A549 (cell line): ENCODE measurements at regions not wholly inside any gene's neighbourhood (a gene's known extent, or its start where the extent isn't known, plus 50 kb on each side); places are given as distances from the start of the nearest gene placed in this dataset.

Experiments used
- ATAC-seq, 2 experiments: fragments of 200-7000 bp in 1 of 2; fragments of >200 bp in 1 of 2; cut with Nextera tagmentation in 1 of 2; cut with Tn5 transposase in 1 of 2; 3 replicates each; pipeline versions ENCODE4 v1.8.0 to v1.9.1; 2018 to 2020; ENCODE audit warnings: mild to moderate bottlenecking in 1 of 2, moderate library complexity in 1 of 2
- CTCF ChIA-PET: fragments of 300-600 bp; sonication (Branson Sonifier 250); formaldehyde crosslinking; extraction: SDS; loops from one replicate; lab custom pipeline; 2021; ENCODE audit warnings: antibody characterized with exemption, inconsistent platforms; lab: Yijun Ruan, JAX
- POLR2A ChIA-PET: fragments of 350-600 bp; formaldehyde crosslinking; extraction: SDS; loops from one replicate; lab custom pipeline; 2021; ENCODE audit warnings: antibody characterized with exemption, inconsistent platforms; lab: Yijun Ruan, JAX
- DNase-seq, 2 experiments: peaks; one replicate each; pipeline versions ENCODE4 v3.0.0 to v3.0.0-alpha.2; 2011 to 2016; ENCODE audit warnings: low read depth in 1 of 2, low spot score in 1 of 2
- FAIRE-seq: peaks from 2 replicates; lab custom pipeline; 2011; peaks lifted over from hg19 to GRCh38; lab: Jason Lieb, UNC
- H3K27ac ChIP-seq, 2 experiments: fragments of >200 bp; sonication (Bioruptor Twin); formaldehyde crosslinking; 3 replicates each; pipeline ENCODE4 v1.5.1; 2016 to 2017
- H3K4me1 ChIP-seq: fragments of >200 bp; sonication (Bioruptor Twin); formaldehyde crosslinking; 3 replicates; pipeline ENCODE4 v1.6.1; 2016
- H3K4me2 ChIP-seq: fragments of >200 bp; sonication (Bioruptor Twin); formaldehyde crosslinking; 3 replicates; pipeline ENCODE4 v1.6.1; 2016
- H3K4me3 ChIP-seq: fragments of >200 bp; sonication (Bioruptor Twin); formaldehyde crosslinking; 3 replicates; pipeline ENCODE4 v1.5.1; 2016
- H3K9me3 ChIP-seq: fragments of >200 bp; sonication (Bioruptor Twin); formaldehyde crosslinking; 3 replicates; pipeline ENCODE4 v1.6.1; 2016
- CEBPB ChIP-seq, 2 experiments: fragments of >200 bp in 1 of 2; sonication (Bioruptor Twin) in 1 of 2; formaldehyde crosslinking in 1 of 2; IDR thresholded peaks; 2 replicates each; pipeline ENCODE4 v1.6.1; 2012 to 2016
- EHF ChIP-seq: fragments of 250-450 bp; sonication (Bioruptor Pico); IDR thresholded peaks from 2 replicates; pipeline ENCODE4 v1.5.0; 2020; ENCODE audit warnings: mild to moderate bottlenecking
- EP300 ChIP-seq, 2 experiments: fragments of >200 bp; sonication (Bioruptor Twin); formaldehyde crosslinking; IDR thresholded peaks; 2 replicates in 1 of 2; 3 replicates in 1 of 2; pipeline ENCODE4 v1.6.1; 2016 to 2017
- ESRRA ChIP-seq: fragments of 150-350 bp; IDR thresholded peaks from 2 replicates; pipeline ENCODE4 v1.6.1; 2014; ENCODE audit warnings: mild to moderate bottlenecking, low read length, borderline replicate concordance
- FOSL2 ChIP-seq, 2 experiments: fragments of 450-650 bp in 1 of 2; fragments of >200 bp in 1 of 2; sonication (Bioruptor Twin) in 1 of 2; formaldehyde crosslinking; IDR thresholded peaks; 2 replicates each; pipeline versions ENCODE4 v1.5.0 to v1.6.1; 2016 to 2020; ENCODE audit warnings: mild to moderate bottlenecking in 1 of 2, moderate library complexity in 1 of 2
- HDAC2 ChIP-seq: fragments of 200-600 bp; sonication (generic); IDR thresholded peaks from 2 replicates; pipeline ENCODE4 v1.6.1; 2016
- JUNB ChIP-seq: fragments of >200 bp; sonication (Bioruptor Twin); formaldehyde crosslinking; IDR thresholded peaks from 2 replicates; pipeline ENCODE4 v1.6.1; 2016
- KDM1A ChIP-seq: fragments of 200-600 bp; sonication (generic); IDR thresholded peaks from 2 replicates; pipeline ENCODE4 v1.6.1; 2016; ENCODE audit warnings: low read depth, mild to moderate bottlenecking
- NPAS2 ChIP-seq: fragments of 250-450 bp; sonication (Bioruptor Pico); IDR thresholded peaks from 2 replicates; pipeline ENCODE4 v1.8.0; 2022; ENCODE audit warnings: mild to moderate bottlenecking, moderate library complexity, borderline replicate concordance
- NR3C1 ChIP-seq: fragments of >200 bp; sonication (Bioruptor Twin); formaldehyde crosslinking; IDR thresholded peaks from 3 replicates; pipeline ENCODE4 v1.6.1; 2017
- POLR2A ChIP-seq: IDR thresholded peaks from 2 replicates; pipeline ENCODE4 v1.6.1; 2012; ENCODE audit warnings: mild to moderate bottlenecking, low read length
- POLR2AphosphoS2 ChIP-seq: conservative IDR thresholded peaks from 2 replicates; pipeline ENCODE4 v1.6.1; 2012; ENCODE audit warnings: low read length, improper control_type of control experiment, inconsistent platforms
- RAD21 ChIP-seq, 2 experiments: fragments of >200 bp in 1 of 2; sonication (Bioruptor Twin) in 1 of 2; formaldehyde crosslinking in 1 of 2; IDR thresholded peaks in 1 of 2; conservative IDR thresholded peaks in 1 of 2; 2 replicates in 1 of 2; 3 replicates in 1 of 2; pipeline ENCODE4 v1.6.1; 2012 to 2018; ENCODE audit warnings: inconsistent platforms in 1 of 2
- SMC3 ChIP-seq: fragments of >200 bp; sonication (Bioruptor Twin); formaldehyde crosslinking; IDR thresholded peaks from 3 replicates; pipeline ENCODE4 v1.6.1; 2018; ENCODE audit warnings: inconsistent platforms
- TFCP2L1 ChIP-seq: fragments of 250-450 bp; sonication (Bioruptor Pico); IDR thresholded peaks from 2 replicates; pipeline ENCODE4 v1.5.0; 2021; ENCODE audit warnings: mild to moderate bottlenecking
- TP53 ChIP-seq: fragments of 250-450 bp; sonication (Bioruptor Pico); IDR thresholded peaks from 2 replicates; pipeline ENCODE4 v1.5.0; 2021; ENCODE audit warnings: mild to moderate bottlenecking, moderate library complexity
- ZSCAN20 ChIP-seq: fragments of 250-450 bp; sonication (Bioruptor Pico); IDR thresholded peaks from 2 replicates; pipeline ENCODE4 v1.8.0; 2022; ENCODE audit warnings: mild to moderate bottlenecking, moderate library complexity
- WGBS: methylation state at CpG from one replicate; pipeline ENCODE4 v1.1.6; 2017; ENCODE audit errors: missing lambda C conversion rate; 5-methylcytosine and 5-hydroxymethylcytosine counted together
- TF ChIP-seq, protein P1 (sequence below): IDR thresholded peaks from 2 replicates; pipeline ENCODE4 v1.6.1; 2012; ENCODE audit warnings: low read depth, borderline replicate concordance
- TF ChIP-seq, protein P2 (sequence below): fragments of >200 bp; sonication (Bioruptor Twin); formaldehyde crosslinking; IDR thresholded peaks from 3 replicates; pipeline ENCODE4 v1.6.1; 2016
- TF ChIP-seq, protein P3 (sequence below): fragments of 250-450 bp; sonication (Bioruptor Pico); IDR thresholded peaks from 2 replicates; pipeline ENCODE4 v1.5.0; 2020; ENCODE audit warnings: low read depth, mild to moderate bottlenecking, moderate library complexity
- TF ChIP-seq, protein P4 (sequence below): fragments of 250-450 bp; sonication (Bioruptor Pico); IDR thresholded peaks from 2 replicates; pipeline ENCODE4 v1.5.0; 2021; ENCODE audit warnings: mild to moderate bottlenecking, moderate library complexity, borderline replicate concordance
- TF ChIP-seq, protein P5 (sequence below): fragments of 200-600 bp; sonication (generic); IDR thresholded peaks from 2 replicates; pipeline ENCODE4 v1.6.1; 2016; ENCODE audit warnings: antibody characterized with exemption, mild to moderate bottlenecking, moderate library complexity

DNA sequence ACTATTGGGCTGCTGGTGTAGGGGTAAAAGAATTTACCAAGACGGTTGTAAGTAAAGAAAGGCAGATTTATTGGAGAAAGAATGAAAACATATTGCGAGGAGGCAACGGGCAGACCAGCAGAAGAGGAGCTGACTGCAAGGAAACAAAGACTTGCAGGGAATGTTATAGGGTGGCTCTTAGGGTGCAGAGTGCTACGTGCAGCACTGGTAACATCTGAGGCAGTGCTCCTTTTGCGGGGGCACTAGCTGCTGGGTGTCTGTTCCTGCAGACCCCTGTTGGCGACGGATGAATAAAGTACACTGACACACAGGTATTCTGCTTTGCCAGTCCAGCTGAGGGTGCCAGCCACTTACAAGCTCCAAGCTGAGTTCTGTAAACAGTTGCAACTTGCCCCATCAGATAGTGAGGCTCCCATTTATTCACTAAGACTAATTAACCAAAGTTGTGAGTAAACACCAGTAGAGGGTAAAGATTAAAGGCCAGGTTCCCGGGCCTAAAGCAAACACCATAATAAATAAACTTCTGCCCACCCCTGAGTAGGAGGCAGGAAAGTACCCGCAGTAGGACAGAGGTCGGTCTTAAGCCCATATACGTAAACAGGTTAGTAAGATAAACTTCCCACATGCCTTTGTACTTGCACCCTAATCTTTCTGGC is 140.2 kb upstream of the KCNK1 start (continued):
- TF ChIP-seq, protein P1, sequence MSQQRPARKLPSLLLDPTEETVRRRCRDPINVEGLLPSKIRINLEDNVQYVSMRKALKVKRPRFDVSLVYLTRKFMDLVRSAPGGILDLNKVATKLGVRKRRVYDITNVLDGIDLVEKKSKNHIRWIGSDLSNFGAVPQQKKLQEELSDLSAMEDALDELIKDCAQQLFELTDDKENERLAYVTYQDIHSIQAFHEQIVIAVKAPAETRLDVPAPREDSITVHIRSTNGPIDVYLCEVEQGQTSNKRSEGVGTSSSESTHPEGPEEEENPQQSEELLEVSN = no peak
- TF ChIP-seq JUNB = no peak
- TF ChIP-seq HDAC2 = no peak
- no peak for TF ChIP-seq POLR2A
- TF ChIP-seq EHF = no peak

DNA sequence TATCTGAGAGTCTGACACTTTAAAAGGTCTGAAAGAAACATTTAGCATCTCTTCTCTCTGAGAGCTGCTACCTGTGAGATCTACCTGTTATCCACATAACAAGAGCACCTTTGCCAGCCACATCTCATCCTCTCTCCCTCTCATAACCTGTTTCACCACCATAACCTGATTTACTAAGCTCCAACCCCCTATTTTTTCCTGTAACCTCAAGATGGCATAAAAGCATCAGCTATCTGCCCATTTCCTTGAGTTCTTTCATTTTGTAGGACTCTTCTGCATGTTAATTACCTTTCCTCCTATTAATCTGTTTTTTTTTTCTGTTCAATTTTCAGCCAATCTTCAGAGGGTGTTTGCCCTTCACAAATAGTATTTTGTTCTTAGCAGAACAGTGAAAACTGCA is 136.5 kb upstream of the KCNK1 start:
- CTCF ChIA-PET = interaction anchor here (0.7 to 1.5 kb wide), 5 partner anchors 10 to 1433 kb away, joined by 3 read pairs; no protein-coding TSS in a partner anchor
- no peak for FAIRE-seq
- no peak for ATAC-seq
- Histone ChIP-seq H3K4me2 (no peak overlapping the region), H3K4me1 (0 out of 3 replicates have a peak, but pooled peaks cover 8% of the 10 kb centered on the region), H3K4me3 (no peak overlapping the region), H3K9me3 (no peaks in the 10 kb centered on the region), H3K27ac (no peak overlapping the region)
- TF ChIP-seq SMC3 (0 out of 3 replicates have a peak, but pooled peaks have one; percentile 12), EP300 (IDR thresholded peaks at IDR 0.05) (no peak), NR3C1 (no peak), RAD21 (conservative IDR thresholded peaks at IDR 0.05 in 1 of 2, IDR thresholded peaks at IDR 0.05 in 1 of 2) (0 out of 5 replicates have a peak, but pooled peaks of 1 of the 2 experiments have one; percentile 19)
- DNase-seq = no peak
- POLR2A ChIA-PET = no interaction called here

DNA sequence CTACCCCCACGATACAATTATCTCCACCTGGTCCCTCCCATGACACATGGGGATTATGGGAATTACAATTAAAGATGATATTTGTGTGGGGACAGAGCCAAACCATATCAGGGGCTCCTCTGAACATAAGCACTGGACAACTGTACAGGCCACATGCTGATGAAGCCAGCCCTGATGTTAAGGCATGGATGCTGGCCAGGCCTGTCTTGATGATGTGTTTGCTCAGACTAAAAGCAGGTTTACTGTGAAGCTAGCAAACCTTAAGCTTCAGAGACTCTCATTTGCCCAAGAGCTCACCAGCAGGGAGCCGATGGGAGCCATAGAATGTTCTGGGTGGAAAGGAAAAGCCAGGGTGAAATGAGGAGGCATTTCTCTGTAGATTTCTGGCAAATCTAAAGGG is 135.3 kb upstream of the KCNK1 start:
- Histone ChIP-seq H3K4me2 (no peak overlapping the region), H3K9me3 (no peaks in the 10 kb centered on the region), H3K27ac (no peak overlapping the region), H3K4me1 (0 out of 3 replicates have a peak, but pooled peaks cover 8% of the 10 kb centered on the region), H3K4me3 (no peak overlapping the region)
- TF ChIP-seq CEBPB (IDR thresholded peaks at IDR 0.05) (no peak), NPAS2 (CRISPR knock-in tag) (no peak)
- POLR2A ChIA-PET = no interaction called here
- FAIRE-seq (no peak), ATAC-seq (no peak), DNase-seq (no peak)
- CTCF ChIA-PET = interaction anchor here (0.7 to 2.7 kb wide), 4 partner anchors 12 to 38 kb away, joined by 3 to 11 read pairs (median 4); no protein-coding TSS in a partner anchor
- WGBS = 69% methylated on average over 2 of the region's 2 CpGs

DNA sequence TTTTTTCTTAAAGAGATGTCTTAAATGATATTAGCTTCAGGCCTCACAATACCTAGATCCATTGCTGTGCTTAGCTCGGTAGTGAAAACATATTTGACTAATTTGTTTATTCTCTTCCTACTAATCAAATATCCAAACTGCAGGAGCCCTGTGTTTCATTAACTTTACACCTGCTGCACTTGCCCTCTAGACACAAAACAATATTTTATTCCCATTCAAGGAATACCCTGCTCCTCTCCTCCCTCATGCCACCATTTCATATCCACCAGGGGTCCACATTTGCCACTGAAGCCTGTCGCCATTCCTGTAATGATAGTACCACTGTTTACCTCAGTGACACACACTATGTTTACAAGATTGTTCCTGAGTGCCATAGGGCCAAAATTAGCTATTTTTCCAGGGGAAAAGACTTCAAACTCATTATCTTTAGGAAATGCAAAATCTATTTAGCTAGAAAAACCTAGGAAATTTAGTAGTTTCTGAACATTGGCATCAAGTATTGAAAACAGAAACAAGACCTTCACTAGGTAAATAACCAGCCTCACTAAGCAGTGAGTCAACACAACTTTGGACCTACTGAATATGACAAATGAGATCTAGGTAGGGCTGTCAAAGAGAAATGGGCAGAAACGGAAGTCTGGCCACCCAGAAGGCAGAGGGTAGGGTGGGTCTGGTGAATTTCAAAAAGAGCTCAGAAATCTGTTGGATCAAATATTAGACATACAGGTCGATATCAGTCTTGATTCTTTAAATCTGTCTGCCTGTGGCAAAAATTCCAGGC is 134.6 kb upstream of the KCNK1 start:
- WGBS = 35% methylated on average over 4 of the region's 4 CpGs
- FAIRE-seq (no peak), ATAC-seq (no peak), DNase-seq (no peak)
- Histone ChIP-seq H3K27ac (no peak overlapping the region), H3K4me1 (0 out of 3 replicates have a peak, but pooled peaks cover 8% of the 10 kb centered on the region), H3K9me3 (no peaks in the 10 kb centered on the region), H3K4me3 (no peak overlapping the region), H3K4me2 (no peak overlapping the region)
- ChIA-PET POLR2A (no interaction called here), CTCF (interaction anchor here (0.7 to 2.7 kb wide), 4 partner anchors 12 to 38 kb away, joined by 3 to 11 read pairs (median 4); no protein-coding TSS in a partner anchor)
- TF ChIP-seq, protein P2, sequence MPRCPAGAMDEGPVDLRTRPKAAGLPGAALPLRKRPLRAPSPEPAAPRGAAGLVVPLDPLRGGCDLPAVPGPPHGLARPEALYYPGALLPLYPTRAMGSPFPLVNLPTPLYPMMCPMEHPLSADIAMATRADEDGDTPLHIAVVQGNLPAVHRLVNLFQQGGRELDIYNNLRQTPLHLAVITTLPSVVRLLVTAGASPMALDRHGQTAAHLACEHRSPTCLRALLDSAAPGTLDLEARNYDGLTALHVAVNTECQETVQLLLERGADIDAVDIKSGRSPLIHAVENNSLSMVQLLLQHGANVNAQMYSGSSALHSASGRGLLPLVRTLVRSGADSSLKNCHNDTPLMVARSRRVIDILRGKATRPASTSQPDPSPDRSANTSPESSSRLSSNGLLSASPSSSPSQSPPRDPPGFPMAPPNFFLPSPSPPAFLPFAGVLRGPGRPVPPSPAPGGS = no peak
- TF ChIP-seq, protein P3, sequence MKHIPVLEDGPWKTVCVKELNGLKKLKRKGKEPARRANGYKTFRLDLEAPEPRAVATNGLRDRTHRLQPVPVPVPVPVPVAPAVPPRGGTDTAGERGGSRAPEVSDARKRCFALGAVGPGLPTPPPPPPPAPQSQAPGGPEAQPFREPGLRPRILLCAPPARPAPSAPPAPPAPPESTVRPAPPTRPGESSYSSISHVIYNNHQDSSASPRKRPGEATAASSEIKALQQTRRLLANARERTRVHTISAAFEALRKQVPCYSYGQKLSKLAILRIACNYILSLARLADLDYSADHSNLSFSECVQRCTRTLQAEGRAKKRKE (CRISPR knock-in tag) = no peak
- no peak for TF ChIP-seq ZSCAN20 (CRISPR knock-in tag)
- no peak for TF ChIP-seq KDM1A
- no peak for TF ChIP-seq TFCP2L1 (CRISPR knock-in tag)
- TF ChIP-seq FOSL2 (IDR thresholded peaks at IDR 0.05) = no peak
- no peak for TF ChIP-seq FOSL2 (CRISPR knock-in tag; IDR thresholded peaks at IDR 0.05)
- TF ChIP-seq, protein P4, sequence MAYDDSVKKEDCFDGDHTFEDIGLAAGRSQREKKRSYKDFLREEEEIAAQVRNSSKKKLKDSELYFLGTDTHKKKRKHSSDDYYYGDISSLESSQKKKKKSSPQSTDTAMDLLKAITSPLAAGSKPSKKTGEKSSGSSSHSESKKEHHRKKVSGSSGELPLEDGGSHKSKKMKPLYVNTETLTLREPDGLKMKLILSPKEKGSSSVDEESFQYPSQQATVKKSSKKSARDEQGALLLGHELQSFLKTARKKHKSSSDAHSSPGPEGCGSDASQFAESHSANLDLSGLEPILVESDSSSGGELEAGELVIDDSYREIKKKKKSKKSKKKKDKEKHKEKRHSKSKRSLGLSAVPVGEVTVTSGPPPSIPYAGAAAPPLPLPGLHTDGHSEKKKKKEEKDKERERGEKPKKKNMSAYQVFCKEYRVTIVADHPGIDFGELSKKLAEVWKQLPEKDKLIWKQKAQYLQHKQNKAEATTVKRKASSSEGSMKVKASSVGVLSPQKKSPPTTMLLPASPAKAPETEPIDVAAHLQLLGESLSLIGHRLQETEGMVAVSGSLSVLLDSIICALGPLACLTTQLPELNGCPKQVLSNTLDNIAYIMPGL (CRISPR knock-in tag) = no peak
- TF ChIP-seq, protein P5, sequence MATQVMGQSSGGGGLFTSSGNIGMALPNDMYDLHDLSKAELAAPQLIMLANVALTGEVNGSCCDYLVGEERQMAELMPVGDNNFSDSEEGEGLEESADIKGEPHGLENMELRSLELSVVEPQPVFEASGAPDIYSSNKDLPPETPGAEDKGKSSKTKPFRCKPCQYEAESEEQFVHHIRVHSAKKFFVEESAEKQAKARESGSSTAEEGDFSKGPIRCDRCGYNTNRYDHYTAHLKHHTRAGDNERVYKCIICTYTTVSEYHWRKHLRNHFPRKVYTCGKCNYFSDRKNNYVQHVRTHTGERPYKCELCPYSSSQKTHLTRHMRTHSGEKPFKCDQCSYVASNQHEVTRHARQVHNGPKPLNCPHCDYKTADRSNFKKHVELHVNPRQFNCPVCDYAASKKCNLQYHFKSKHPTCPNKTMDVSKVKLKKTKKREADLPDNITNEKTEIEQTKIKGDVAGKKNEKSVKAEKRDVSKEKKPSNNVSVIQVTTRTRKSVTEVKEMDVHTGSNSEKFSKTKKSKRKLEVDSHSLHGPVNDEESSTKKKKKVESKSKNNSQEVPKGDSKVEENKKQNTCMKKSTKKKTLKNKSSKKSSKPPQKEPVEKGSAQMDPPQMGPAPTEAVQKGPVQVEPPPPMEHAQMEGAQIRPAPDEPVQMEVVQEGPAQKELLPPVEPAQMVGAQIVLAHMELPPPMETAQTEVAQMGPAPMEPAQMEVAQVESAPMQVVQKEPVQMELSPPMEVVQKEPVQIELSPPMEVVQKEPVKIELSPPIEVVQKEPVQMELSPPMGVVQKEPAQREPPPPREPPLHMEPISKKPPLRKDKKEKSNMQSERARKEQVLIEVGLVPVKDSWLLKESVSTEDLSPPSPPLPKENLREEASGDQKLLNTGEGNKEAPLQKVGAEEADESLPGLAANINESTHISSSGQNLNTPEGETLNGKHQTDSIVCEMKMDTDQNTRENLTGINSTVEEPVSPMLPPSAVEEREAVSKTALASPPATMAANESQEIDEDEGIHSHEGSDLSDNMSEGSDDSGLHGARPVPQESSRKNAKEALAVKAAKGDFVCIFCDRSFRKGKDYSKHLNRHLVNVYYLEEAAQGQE = no peak
- TF ChIP-seq TP53 = no peak
- TF ChIP-seq ESRRA = no peak
- TF ChIP-seq POLR2AphosphoS2 = no peak
- TF ChIP-seq NPAS2 (CRISPR knock-in tag) = no peak
- TF ChIP-seq NR3C1 = no peak
